ENCODE measurements at regions not wholly inside any gene's neighbourhood (a gene's known extent, or its start where the extent isn't known, plus 50 kb on each side); places are given as distances from the start of the nearest gene placed in this dataset.
"Not testable (repeated sequence)": the region's sequence is repeated elsewhere in the genome, so short reads cannot be mapped to it uniquely, and the experiment has no call there.

- DNase-seq, result no peak
Observed at GRCh38 chr5:79924936-79925893, 65.8 kb downstream of the MTX3 start.

DNA sequence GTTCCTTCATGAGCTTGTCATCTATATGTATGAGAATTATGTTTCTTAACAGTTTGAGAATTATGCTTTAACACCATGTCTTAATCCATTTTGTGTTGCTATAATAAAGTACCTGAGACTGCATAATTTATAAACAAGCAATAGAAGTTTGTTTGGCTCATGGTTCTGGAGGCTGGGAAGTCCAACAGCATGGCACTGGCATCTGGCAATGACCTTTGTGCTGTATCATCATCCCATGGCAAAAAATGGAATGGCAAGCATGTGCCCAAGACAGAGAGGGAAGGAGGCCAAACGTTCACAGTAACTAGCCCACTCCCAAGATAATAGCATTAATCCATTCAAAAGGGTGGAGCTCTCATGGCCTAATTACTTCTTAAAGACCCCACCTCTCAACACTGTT is 67.6 kb downstream of the MTX3 start:
- DNase-seq, result no peak

- DNase-seq, result no peak
Observed at GRCh38 chr5:79922626-79923025, 68.4 kb downstream of the MTX3 start.

GRCh38 chr5:79907452-79907851 is 83.6 kb downstream of the MTX3 start:
- not testable (repeated sequence) for DNase-seq

GRCh38 chr5:79902571-79902970 is 88.5 kb downstream of the MTX3 start:
- not testable (repeated sequence) for DNase-seq

DNA sequence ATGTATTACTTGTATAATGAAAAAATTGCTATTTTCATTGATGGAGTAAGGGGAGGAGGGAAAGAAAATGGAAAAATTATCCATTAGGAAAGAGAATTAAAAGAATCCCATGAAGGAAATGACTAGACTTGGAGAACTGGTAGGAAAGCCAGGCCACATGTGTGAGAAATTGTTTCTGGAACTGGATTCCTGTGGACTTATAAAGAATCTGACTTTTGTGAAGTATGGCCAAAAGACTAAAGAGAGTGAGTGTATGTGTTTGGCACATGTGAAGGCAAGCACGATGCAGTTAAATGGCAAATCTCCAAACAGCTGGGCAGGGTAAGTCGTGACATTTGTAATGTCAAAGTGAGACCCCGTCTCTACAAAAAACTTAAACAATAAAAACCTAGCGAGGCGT is 89.4 kb downstream of the MTX3 start:
- DNase-seq, result no peak

DNA sequence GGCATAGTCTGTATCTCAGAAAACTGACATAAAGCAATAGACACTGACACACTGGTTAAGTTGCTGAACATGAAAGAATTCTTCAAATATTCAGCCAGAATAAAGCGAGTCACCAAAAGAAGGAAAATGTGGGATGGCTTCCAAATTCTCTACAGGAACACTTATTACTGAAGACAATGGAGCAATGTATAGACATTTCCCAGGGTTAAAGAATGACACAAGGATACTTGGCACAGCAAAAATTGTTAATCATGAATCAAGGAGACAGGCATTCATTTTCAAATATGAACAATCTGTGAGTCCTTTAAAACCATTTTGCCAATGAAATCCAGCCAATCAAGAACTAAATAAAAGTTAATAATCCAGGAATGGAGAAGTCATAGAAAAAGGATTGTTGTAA is 92.5 kb downstream of the MTX3 start:
- peak; percentile 23 for DNase-seq

DNA sequence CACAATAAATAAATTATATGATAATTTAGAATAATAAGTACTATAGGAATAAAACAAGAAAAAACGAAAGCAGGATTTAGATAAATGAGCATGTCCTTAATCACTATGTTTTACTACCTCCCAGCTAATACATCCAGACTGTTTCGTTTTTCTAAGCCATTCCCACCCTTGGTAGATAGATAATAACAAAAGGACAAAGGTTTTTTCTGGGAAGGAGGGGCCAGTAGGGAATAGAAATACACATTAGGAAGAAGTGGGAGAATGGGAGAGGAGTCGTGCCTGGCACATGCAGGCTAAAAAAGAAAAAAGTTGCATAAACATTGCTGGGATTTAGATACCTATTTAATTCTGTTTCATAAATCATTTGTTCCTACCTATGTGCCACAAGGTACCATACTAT is 97.1 kb downstream of the MTX3 start:
- no peak for DNase-seq

GRCh38 chr5:79893485-79893884 is 97.6 kb downstream of the MTX3 start:
- no peak for DNase-seq

DNA sequence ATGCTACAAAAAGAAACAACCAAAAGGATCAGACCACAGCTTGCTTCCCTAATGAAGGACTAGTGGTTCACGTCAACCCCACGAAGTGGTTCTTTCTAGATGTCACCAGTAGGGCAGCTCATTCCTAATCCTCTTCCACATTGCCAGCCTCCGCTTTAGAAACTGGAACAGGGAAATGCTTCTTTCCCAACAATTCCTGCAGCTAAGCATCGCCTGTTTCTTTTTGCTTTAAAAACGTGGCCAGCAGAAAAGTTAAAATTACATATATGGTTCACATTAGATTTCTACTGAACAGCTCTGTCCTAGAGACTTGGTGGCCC is 100.2 kb downstream of the MTX3 start:
- DNase-seq, result no peak

- DNase-seq, result no peak
Observed at GRCh38 chr5:79890119-79890929, 100.7 kb downstream of the MTX3 start.

GRCh38 chr5:79888643-79889042 is 102.4 kb downstream of the MTX3 start:
- DNase-seq, result no peak

DNA sequence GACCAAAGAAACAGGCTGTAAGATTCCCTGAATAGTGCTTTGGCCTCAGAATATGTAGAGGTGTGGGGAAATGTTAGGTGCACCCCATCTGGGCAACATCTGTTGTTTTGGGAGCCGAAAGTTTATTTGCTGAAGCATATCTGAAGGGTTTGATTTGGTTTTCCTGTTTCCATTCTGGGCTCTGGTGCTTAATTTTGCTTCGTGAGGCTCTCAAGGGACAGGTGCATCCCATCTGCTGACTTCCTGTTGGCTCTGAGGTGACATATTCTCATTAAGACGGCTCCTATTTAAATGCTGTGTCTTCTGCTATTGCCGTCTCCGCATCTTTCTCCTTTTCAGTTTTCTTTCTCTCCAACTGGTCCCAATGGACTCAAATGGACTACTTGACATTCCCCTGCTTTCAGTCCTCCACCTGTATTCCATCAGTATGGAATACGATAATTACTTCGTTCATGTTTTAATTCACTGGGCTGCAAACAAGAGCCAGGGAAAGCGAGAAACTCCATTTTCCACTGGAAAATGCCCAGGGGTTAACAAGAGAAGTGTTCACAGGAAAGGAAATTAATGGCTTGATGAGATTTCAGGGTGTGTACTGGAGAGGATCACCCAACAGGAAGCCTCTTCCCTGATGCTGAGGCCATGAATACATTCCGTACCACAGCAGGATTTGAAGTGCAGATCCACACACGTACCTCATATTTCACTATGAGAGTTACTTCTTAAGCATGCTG is 104.0 kb downstream of the MTX3 start:
- no peak for DNase-seq

DNA sequence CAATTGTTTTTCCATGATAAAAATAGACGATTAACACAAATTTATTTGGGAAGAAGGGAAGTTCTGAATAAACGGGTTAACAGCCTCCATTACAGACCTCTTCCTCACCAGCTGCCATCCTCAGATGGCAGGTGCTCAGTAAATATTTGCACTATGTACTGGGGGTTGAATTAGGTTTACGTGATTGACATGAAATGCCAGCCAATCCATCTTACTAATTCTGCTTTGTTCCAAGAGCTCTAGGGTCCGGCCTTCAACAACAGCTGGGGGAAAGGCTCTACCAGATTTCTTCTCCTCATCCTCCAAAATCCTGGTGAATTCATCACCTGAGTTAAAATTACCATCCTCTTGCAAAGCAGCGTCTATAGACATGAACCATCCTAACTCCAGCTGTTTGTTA is 104.6 kb downstream of the MTX3 start:
- no peak for DNase-seq

DNA sequence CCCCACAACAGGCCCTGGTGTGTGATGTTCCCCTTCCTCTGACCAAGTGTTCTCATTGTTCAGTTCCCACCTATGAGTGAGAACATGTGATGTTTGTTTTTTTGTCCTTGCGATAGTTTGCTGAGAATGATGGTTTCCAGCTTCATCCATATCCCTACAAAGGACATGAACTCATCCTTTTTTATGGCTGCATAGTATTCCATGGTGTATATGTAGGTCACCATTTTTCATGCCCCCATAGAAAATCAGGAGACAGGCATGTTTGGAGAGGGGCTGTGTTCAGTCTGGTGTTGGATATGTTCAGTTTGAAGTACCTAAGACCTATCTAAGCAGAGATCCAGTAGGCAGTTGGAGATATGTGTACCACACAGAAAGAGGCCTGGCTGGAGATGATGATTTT is 111.2 kb downstream of the MTX3 start:
- not testable (repeated sequence) for DNase-seq

GRCh38 chr5:79878721-79879336 is 112.2 kb downstream of the MTX3 start:
- DNase-seq, result no peak

GRCh38 chr5:79878136-79878679 is 112.9 kb downstream of the MTX3 start:
- no peak for DNase-seq

GRCh38 chr5:79876456-79876855 is 114.6 kb downstream of the MTX3 start:
- peak; percentile 20 for DNase-seq

GRCh38 chr5:79875230-79875629 is 115.8 kb downstream of the MTX3 start:
- DNase-seq, result peak; percentile 6

GRCh38 chr5:79873187-79873586 is 117.9 kb downstream of the MTX3 start:
- DNase-seq, result no peak

- no peak for DNase-seq
Observed at GRCh38 chr5:79872291-79872690, 118.8 kb downstream of the MTX3 start.

GRCh38 chr5:79871364-79872120 is 119.5 kb downstream of the MTX3 start:
- DNase-seq, result no peak
